Uterus (tissue), 2 donors: ENCODE measurements at regions not wholly inside any gene's neighbourhood (a gene's known extent, or its start where the extent isn't known, plus 50 kb on each side); places are given as distances from the start of the nearest gene placed in this dataset.

ENCODE experiments used
- CTCF ChIP-seq, 4 experiments: fragments of 200-600 bp in 2 of 4; fragments of 450-650 bp in 2 of 4; sonication (generic) in 2 of 4; IDR thresholded peaks; one replicate each; pipeline ENCODE4 v1.5.1; 2016 to 2019; ENCODE audit warnings: antibody characterized with exemption in 4 of 4, mild to moderate bottlenecking in 2 of 4, moderate library complexity in 1 of 4
- POLR2A ChIP-seq, 2 donors: fragments of 450-650 bp; IDR thresholded peaks; one replicate each; pipeline ENCODE4 v1.6.1; 2016; ENCODE audit warnings: antibody characterized with exemption in 2 of 2, mild to moderate bottlenecking in 1 of 2, moderate library complexity in 1 of 2

DNA sequence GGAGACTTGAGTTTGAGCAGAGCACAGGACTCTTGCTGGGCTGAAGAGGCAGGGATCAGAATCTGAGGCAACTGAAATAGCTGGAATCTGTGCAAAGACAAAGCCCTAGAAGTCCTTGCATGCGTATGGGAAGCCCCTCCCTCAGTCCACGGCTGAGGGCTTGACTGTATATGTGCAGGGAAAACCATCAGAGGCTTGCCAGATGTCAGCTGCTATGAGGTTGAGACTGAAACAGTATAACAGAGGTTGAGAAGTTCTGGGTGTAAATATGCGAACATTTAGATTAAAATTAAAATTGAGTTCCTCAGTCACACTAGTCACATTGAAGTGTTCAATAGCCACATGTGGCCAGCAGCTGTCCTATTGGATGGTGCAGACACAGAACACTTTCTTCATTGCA, 108.8 kb upstream of the NEDD9 start:
- TF ChIP-seq CTCF (IDR thresholded peaks at IDR 0.05) (no peak), POLR2A (IDR thresholded peaks at IDR 0.05) (no peak)
